GM19467 (cell line): ENCODE measurements at regions not wholly inside any gene's neighbourhood (a gene's known extent, or its start where the extent isn't known, plus 50 kb on each side); places are given as distances from the start of the nearest gene placed in this dataset.

Experiments used
- ATAC-seq: cut with Tn5 transposase; IDR thresholded peaks from one replicate; pipeline ENCODE4 v1.9.1; 2021; ENCODE audit warnings: mild to moderate bottlenecking, moderate library complexity; ENCODE audit not compliant: unreplicated experiment

DNA sequence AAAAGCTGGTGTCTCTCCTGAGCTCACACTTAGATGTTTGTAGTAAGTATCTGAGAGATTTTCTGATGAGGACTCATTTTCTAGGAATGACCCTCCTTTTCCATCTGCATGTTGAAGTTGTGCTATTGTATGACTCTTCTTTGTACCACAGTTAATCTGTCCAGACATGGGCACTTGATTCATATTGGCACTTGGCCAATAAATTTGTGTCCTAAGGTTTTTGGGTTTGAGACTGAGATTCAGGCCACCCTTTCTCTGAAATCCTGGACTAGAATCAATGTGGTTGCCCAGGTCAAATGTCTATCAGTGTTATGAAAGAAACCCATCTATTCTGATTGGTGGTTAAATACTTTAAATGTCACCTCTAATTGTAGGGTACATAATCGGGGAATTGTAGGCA lies 869.0 kb downstream of the SH3BGRL start:
- no peak for ATAC-seq

DNA sequence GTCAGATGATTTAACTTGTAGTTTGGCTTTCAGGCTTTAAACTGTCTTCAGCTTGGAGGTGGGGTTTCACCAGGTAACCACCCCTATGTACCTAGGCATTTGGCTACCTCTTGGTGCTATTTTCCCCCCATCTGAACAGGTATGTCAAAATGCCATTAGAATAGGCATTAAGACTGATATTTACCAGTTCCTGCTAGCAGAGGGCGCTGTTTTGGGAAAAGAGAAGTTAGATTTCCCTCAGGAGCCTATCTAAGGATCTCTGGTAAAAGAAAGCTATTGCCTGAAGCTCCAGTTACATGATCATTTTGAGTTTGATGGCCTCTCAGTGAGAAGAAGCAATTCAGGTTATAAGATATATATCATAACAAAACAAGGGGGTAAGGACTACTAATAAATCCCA lies 879.1 kb downstream of the SH3BGRL start:
- ATAC-seq, result no peak

DNA sequence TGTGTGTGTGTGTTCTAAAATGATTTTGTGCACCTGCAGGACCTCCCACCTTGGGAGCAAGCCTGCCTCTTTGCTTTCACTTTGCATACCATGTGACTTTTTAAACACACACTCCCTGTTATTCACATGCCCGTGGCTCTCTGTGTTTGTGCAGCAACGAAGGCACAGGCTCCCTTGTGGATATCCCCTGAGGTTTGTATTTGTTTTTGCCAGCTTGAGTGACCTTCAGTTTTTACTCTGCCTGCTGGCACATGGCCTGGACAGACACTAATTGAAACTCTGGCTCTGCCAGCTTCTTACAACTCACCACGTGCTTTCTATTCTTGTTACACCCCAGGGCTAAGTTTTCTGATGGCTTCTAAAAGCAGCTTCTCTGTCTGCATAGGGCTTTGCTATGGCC lies 885.8 kb downstream of the SH3BGRL start:
- ATAC-seq, result no peak

DNA sequence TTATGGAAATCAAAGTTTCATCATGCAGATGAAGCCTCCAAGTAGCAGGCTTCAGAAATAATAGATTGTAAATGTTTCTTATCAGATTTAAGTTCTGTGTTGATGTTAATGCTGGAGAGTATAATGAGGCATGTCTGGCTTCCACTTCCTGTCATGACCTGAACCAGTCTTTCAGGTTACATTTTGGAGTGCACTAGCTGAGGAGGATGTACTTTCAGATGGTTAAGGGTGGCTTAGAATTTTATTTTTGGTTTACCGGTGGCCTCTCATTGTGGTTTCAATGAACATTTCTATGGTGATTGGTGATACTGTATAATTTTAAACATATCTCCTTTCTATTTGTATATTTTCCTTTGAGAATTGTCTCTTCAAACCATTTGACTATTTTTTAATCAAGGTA lies 890.4 kb downstream of the SH3BGRL start:
- peak; percentile 53 for ATAC-seq

DNA sequence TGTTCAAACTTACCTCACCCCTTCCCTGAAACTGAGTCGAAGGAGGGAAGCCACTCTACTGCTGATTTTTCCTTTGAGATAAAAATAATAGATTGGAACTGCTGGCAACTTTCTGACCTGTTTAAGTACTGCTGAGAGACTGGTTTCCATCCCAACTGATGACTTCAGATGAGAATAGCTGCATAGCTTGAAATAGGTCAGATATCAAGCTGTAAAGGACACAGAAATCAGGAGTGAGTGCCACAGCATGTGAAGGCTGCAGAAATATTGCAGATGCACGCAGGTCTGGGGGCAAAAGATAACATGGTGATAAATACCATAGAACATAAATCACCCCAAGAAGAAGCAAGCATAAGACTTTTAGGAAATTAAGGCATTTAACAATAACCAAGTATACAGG lies 923.2 kb downstream of the SH3BGRL start:
- ATAC-seq, result no peak

DNA sequence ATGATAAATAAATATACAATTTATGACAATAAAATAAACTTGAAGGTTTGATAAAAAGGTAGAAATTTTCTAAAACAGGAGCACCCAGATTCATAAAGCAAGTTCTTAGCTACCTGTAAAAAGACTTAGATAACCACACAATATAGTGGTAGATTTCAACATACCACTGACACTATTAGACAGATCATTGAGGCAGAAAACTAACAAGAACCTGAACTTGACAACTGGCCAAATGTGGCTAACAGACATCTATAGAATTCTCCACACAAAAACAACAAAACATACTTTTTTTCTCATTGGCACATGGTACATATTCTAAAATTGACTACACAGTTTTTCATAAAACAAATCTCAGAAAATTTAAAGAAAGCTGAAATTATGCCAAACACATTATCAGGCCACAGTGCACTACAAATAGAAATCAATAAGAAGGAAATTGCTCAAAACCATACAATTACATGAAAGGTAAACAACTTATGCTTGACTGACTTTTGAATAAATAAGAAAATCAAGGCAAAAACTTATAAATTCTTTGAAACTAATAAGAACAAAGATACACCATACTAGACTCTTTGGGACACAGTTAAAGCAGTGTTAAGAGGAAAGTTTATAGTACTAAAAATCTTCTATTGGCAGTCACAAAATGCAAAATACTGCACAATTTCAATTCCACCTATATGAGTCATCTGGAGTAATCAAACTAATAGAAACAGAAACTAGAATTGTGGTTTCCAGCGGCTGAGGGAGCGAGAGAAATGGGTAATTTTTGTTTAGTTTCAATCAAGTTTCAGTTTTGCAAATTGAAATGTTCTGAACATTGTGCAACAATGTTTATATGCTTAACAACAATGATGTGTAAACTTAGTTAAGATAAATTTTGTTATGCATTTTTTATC lies 925.6 kb downstream of the SH3BGRL start:
- ATAC-seq, result peak; percentile 81

DNA sequence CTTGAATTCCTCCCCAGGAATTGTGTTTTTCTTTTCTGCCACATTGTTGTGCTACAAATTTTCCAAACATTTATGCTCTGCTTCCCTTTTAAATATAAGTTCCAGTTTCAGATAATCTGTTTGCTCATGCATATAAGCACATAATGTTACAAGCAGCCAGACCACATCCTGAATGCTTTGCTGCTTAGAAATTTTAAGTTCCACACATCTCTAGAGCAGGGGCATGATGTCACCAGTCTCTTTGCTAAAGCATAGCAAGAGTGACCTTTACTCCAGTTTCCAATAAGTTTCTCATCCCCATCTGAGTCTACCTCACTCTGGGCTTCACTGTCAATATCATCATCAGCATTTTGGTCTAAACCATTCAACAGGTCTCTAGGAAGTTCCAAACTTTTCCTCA lies 932.5 kb downstream of the SH3BGRL start:
- no peak for ATAC-seq

DNA sequence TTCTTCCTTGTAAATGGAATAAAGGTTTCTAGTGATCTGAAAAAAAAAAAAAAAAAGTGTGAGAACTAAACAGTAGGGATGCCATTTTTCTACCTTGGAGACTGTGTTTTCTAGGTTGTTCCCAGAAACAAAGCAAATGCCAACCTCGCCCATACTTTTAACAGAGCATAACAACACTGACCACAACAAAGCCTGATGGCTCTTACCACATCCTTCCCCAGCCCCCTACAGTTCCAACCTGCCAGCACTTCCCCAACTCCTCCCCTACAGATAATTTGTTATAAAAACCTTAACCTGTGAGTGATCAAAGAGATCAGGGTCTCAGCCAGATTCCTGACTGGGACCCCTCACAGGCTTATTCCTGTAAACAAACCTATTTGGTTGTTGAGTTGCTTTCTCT lies 940.0 kb downstream of the SH3BGRL start:
- ATAC-seq, result no peak

DNA sequence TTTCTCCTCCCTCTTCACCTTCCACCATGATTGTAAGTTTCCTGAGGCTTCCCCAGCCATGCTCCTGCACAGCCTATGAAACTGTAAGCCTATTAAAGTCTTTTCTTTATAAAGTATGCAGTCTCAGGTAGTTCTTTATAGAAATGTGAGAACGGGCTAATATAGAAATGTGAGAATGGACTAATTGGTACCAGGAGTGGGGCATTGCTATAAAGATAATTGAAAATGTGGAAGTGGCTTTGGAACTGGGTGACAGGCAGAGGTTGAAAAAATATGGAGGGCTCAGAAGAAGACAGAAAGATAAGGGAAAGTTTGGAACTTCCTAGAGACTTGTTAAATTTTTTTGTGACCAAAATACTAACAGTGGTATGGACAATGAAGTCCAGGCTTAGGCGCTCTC lies 959.3 kb downstream of the SH3BGRL start:
- ATAC-seq, result no peak

DNA sequence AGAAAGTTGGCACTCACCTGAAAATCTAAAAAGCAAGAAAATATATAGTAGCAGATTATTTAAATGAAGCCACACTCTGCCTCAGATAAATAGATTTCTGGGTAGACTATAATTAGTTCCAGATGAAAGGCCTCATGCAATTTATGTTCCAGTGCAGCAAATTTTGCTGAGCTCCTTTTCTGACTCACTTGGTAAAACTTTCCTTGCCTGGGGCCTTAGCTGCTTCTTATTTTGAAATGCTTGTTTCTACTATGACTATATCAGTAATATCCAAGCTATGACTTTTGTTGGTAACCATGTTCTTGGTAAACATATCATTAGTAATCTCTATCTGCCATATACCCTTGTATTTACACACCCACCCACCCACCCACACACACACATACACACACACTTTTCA lies 961.8 kb downstream of the SH3BGRL start:
- ATAC-seq, result no peak

DNA sequence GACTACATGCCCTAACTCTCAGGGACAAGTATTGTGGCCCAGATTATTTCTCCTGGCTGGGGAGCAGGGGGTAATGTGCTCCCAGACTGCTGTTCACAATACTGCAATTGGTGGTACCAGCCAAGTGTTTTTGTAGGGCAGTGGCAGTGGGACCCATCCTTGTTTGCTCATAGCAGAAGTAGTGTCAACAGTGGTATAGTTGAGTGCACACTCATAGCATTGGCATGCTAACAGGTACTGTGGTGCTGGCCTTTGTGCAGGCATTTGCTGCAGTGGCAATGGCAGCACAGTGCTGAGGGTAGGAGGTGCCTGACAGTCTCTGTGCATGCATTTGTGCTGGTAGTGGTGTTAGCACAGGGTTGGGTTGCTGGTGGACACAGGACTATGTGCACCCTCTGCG lies 995.0 kb downstream of the SH3BGRL start:
- no peak for ATAC-seq

DNA sequence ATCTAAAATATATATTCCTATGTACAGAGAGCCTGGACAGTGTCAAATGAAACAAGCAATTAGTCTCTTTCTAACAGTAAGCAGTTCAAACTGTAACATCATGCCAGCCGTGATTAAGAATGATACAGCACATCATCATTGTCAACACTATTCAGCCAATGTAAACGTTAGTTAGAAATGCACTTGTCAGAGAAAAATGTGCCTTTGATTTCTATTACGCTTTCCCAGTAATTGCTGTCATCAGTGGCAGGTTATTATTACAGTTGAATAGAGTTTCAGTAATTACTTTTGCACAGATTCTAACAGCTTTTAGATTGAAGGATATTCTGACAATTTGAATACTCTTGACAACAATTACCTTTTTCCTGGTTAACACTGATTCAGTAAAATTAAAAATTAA lies 1007.1 kb downstream of the SH3BGRL start:
- no peak for ATAC-seq

DNA sequence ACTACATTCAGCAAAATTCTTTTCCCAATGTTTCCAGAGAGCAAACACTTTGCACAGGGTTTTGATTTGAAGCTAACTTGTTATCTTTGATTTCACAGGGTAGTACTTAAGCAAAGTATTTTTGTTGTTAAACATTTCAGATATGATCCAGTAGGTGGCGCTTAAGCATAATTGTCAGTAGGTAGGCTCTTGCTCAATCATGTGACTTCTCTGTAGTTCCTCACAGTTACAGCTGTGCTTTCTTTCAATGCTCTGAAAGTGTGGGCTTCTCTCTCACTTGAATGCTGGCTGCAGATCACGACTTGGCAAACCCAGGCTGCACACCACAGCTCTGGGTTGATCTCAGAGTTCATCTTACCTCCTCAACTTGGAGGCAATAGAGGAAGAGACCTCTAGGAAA lies 1016.5 kb downstream of the SH3BGRL start:
- ATAC-seq, result peak; percentile 90

DNA sequence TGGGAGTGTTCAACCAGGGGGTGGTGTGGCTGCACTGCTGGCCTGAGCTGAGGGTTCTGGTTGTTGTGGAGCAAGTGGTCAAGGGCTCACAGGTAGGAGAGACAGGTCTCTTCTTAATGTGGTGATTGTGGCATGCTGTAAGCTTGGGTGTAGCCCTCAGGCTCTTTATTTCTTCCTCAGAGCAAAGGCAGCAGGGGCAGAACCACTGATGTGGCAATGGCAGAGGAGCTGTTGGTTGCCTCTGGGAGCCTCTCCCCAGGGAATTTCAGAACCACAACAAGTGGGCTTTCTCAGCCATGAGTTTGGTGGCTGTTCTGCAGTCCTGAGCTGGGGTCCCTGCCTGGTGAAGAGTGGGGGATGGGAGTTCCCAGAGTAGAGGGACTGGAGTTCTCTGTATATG lies 1017.2 kb downstream of the SH3BGRL start:
- ATAC-seq, result no peak

DNA sequence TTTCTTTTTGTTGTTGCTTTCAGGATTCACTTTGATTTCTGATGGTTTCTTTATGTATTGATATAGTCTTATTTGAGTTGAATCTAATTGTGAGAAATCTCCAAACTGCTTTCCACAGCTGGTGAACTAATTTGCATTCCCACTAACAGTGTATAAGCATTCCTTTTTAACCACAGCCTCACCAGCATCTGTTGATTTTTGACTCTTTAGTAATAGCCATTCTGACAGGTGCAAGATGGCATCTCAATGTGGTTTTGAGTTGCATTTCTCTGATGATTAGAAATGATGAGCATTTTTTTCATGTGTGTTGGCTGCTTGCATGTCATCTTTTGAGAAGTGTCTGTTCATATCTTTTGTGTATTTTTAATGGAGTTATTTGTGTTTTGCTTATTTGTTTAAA lies 1023.1 kb downstream of the SH3BGRL start:
- ATAC-seq, result no peak

DNA sequence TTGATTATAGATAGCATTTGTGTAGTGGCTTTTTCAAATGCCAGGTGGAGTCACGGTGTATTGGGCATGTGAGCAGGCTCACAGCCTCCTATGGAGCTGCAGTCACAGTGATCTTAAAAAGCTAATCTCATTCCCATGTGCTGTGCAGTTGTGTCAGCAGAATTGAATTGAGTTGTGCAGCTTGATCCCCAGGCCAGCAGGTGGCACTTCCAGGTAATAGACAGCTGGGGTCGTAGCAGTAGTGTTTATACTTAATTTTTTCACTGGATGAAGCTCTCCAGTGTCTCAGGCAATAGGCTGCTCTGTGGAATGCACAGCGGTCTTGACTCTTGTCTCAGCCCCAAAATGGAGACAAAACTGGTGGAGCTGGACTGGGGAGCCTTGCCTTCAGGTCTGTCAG lies 1028.1 kb downstream of the SH3BGRL start:
- no peak for ATAC-seq

DNA sequence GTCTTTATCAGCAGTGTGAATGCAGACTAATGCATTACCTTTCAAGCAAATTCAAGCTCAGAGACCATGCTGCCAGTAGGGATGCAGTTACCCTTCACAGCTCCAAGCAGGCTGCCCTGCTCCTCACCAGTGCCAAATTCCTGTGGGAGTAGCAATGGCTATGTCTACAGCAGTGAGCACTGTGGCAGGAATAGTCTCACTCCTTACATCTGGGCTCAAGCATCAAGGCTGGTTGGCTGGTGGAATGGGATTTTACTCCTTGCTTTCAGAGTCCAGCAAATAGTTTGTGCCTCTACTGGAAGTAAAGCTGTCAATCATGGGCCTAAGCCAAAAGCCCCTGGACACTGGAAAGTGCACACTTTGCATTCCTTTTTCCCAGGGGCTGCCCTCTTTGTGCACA lies 1030.8 kb downstream of the SH3BGRL start:
- ATAC-seq, result no peak

DNA sequence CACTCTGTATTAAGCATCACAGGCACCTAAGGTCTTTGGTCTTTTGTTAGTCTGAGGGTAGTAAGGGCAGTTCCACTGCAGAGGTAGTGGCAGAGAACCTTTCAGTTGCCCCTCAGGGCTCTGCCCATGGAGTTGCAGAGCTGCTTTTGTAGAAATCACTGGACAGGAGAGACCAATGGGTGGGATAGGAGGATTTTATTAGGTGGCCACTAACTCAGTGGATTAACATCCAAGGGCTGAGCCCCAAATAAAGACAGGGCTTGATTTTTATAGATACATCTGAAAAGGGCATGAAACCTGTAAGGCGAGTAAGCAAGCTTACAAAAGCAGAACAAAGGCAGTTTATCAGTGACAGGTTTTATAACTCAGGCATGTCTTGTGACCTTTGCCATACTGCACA lies 1035.4 kb downstream of the SH3BGRL start:
- ATAC-seq, result no peak
